ENCODE measurements at regions not wholly inside any gene's neighbourhood (a gene's known extent, or its start where the extent isn't known, plus 50 kb on each side); places are given as distances from the start of the nearest gene placed in this dataset.
"Not testable (repeated sequence)": the region's sequence is repeated elsewhere in the genome, so short reads cannot be mapped to it uniquely, and the experiment has no call there.

- DNase-seq (ENCODE audit: low read depth, low spot score): no peak
Measured at GRCh38 chr16:26772503-26772902, 294.2 kb upstream of the C16orf82 start.

GRCh38 chr16:26777821-26778220, 288.9 kb upstream of the C16orf82 start:
- DNase-seq (ENCODE audit: low read depth, low spot score): no peak

GRCh38 chr16:26787924-26788323, 278.8 kb upstream of the C16orf82 start:
- no peak for DNase-seq (ENCODE audit: low read depth, low spot score)

GRCh38 chr16:26791169-26791568, 275.6 kb upstream of the C16orf82 start:
- DNase-seq (ENCODE audit: low read depth, low spot score): no peak

- DNase-seq (ENCODE audit: low read depth, low spot score): no peak
Measured at GRCh38 chr16:26795184-26795583, 271.5 kb upstream of the C16orf82 start.

- no peak for DNase-seq (ENCODE audit: low read depth, low spot score)
Measured at GRCh38 chr16:26801628-26802027, 265.1 kb upstream of the C16orf82 start.

GRCh38 chr16:26802440-26802839, 264.3 kb upstream of the C16orf82 start:
- no peak for DNase-seq (ENCODE audit: low read depth, low spot score)

GRCh38 chr16:26802965-26803364, 263.8 kb upstream of the C16orf82 start:
- DNase-seq (ENCODE audit: low read depth, low spot score): no peak

GRCh38 chr16:26806657-26807056, 260.1 kb upstream of the C16orf82 start:
- DNase-seq (ENCODE audit: low read depth, low spot score): no peak

- DNase-seq (ENCODE audit: low read depth, low spot score): no peak
Measured at GRCh38 chr16:26809461-26809860, 257.3 kb upstream of the C16orf82 start.

- no peak for DNase-seq (ENCODE audit: low read depth, low spot score)
Measured at GRCh38 chr16:26816266-26816665, 250.5 kb upstream of the C16orf82 start.

- no peak for DNase-seq (ENCODE audit: low read depth, low spot score)
Measured at GRCh38 chr16:26816885-26817571, 249.7 kb upstream of the C16orf82 start.

GRCh38 chr16:26818393-26818792, 248.3 kb upstream of the C16orf82 start:
- DNase-seq (ENCODE audit: low read depth, low spot score): no peak

GRCh38 chr16:26824469-26824868, 242.3 kb upstream of the C16orf82 start:
- DNase-seq (ENCODE audit: low read depth, low spot score): no peak

GRCh38 chr16:26826500-26826899, 240.2 kb upstream of the C16orf82 start:
- DNase-seq (ENCODE audit: low read depth, low spot score): no peak

- DNase-seq (ENCODE audit: low read depth, low spot score): no peak
Measured at GRCh38 chr16:26827386-26827785, 239.3 kb upstream of the C16orf82 start.

GRCh38 chr16:26830428-26831127, 236.1 kb upstream of the C16orf82 start:
- peak; percentile 15 for DNase-seq (ENCODE audit: low read depth, low spot score)

- not testable (repeated sequence) for DNase-seq (ENCODE audit: low read depth, low spot score)
Measured at GRCh38 chr16:26836114-26836513, 230.6 kb upstream of the C16orf82 start.

- no peak for DNase-seq (ENCODE audit: low read depth, low spot score)
Measured at GRCh38 chr16:26838931-26839330, 227.8 kb upstream of the C16orf82 start.

GRCh38 chr16:26840691-26841090, 226.0 kb upstream of the C16orf82 start:
- no peak for DNase-seq (ENCODE audit: low read depth, low spot score)

- DNase-seq (ENCODE audit: low read depth, low spot score): no peak
Measured at GRCh38 chr16:26856271-26856670, 210.5 kb upstream of the C16orf82 start.

- DNase-seq (ENCODE audit: low read depth, low spot score): no peak
Measured at GRCh38 chr16:26856791-26857190, 209.9 kb upstream of the C16orf82 start.

- no peak for DNase-seq (ENCODE audit: low read depth, low spot score)
Measured at GRCh38 chr16:26857371-26857770, 209.4 kb upstream of the C16orf82 start.
